ENCODE measurements at regions not wholly inside any gene's neighbourhood (a gene's known extent, or its start where the extent isn't known, plus 50 kb on each side); places are given as distances from the start of the nearest gene placed in this dataset.

DNA sequence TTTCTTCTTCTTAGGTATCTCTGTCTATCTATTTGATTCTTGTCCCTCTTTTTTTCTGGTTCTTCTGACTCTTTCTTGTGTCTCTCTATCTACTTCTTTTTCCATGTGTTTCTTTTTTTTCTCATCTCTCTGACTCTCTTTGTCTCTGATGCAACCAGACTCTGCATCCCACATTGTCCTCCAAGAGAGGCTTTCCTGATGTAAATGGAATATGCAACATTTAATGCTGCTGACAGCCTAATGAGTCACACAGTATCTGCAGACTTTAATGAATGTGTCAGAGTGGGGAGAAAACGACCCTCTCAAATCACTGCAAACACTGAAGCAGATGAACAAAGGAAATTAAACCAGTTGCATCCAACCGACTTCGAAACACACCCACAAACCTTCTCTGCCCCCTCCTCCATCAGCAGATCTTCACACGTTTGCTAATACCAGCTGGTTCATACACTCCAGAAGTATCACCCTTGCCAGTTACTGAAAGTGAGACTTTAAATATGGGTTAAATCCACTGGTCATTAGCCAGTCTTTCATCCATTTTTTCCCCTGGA lies 351.5 kb downstream of the TXNL1 start:
- Histone ChIP-seq H3K27ac (ENCODE audit: low read depth, low read length, poor library complexity, severe bottlenecking) (no peak overlapping the region), H3K4me1 (ENCODE audit: insufficient read depth, low read length, severe bottlenecking) (no peaks in the 10 kb centered on the region), H3F3A (ENCODE audit: insufficient read depth, low read length) (no peaks in the 10 kb centered on the region), H3K36me3 (ENCODE audit: insufficient read depth, low read length) (no peaks in the 10 kb centered on the region), H2AFZ (ENCODE audit: low read length) (no peak overlapping the region), H3K4me3 (ENCODE audit: low read depth, low read length, poor library complexity, severe bottlenecking) (no peak overlapping the region), H3K79me2 (ENCODE audit: insufficient read depth, low read length) (no peaks in the 10 kb centered on the region), H3K9me2 (ENCODE audit: low read depth, low read length) (no peaks in the 10 kb centered on the region), H3K9ac (ENCODE audit: low read length) (no peak overlapping the region), H3K4me2 (ENCODE audit: low read length) (no peak overlapping the region), H4K20me1 (ENCODE audit: insufficient read depth, low read length) (no peaks in the 10 kb centered on the region), H3K9me3 (ENCODE audit: low read length) (no peaks in the 10 kb centered on the region), H3K27me3 (ENCODE audit: insufficient read depth, low read length) (no peaks in the 10 kb centered on the region)
- no peak for TF ChIP-seq EZH2 (IDR thresholded peaks at IDR 0.05; ENCODE audit: borderline replicate concordance, low read length)
- TF ChIP-seq, protein P1, sequence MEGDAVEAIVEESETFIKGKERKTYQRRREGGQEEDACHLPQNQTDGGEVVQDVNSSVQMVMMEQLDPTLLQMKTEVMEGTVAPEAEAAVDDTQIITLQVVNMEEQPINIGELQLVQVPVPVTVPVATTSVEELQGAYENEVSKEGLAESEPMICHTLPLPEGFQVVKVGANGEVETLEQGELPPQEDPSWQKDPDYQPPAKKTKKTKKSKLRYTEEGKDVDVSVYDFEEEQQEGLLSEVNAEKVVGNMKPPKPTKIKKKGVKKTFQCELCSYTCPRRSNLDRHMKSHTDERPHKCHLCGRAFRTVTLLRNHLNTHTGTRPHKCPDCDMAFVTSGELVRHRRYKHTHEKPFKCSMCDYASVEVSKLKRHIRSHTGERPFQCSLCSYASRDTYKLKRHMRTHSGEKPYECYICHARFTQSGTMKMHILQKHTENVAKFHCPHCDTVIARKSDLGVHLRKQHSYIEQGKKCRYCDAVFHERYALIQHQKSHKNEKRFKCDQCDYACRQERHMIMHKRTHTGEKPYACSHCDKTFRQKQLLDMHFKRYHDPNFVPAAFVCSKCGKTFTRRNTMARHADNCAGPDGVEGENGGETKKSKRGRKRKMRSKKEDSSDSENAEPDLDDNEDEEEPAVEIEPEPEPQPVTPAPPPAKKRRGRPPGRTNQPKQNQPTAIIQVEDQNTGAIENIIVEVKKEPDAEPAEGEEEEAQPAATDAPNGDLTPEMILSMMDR (IDR thresholded peaks at IDR 0.05; ENCODE audit: low read length) = no peak

DNA sequence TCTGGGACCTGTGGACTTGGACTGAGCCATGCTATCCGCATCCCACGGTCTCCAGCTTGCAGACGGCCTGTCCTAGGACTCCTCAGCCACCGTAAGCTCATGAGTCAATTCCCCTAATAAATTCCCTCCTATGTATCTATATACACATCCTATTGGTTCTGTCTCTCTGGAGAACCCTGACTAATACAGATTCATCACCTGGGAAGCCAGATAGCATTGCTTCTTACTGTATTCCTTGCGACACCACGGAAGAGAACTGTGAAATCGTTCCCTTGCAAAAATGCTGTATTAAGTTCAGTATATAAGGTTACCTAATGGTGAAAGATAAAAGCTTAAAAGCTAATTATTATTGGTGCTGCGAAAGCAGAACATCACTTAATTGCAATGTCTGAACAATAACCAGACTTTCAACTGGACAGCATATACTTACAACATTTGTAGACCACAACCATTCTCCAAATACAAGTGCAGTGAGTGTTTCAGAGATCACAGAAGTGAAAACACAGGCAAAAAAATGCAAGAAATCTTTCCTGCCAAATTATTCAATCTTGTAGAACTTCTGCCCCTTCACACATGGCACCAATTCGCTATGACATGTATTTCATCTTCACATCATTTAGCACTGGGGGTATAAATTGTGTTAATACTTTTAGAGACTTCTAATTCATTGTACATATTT lies 352.9 kb downstream of the TXNL1 start:
- TF ChIP-seq, protein P1 (IDR thresholded peaks at IDR 0.05; ENCODE audit: low read length) = no peak
- TF ChIP-seq EZH2 (IDR thresholded peaks at IDR 0.05; ENCODE audit: borderline replicate concordance, low read length) = no peak
- Histone ChIP-seq H3K79me2 (ENCODE audit: insufficient read depth, low read length) (no peaks in the 10 kb centered on the region), H4K20me1 (ENCODE audit: insufficient read depth, low read length) (no peaks in the 10 kb centered on the region)

DNA sequence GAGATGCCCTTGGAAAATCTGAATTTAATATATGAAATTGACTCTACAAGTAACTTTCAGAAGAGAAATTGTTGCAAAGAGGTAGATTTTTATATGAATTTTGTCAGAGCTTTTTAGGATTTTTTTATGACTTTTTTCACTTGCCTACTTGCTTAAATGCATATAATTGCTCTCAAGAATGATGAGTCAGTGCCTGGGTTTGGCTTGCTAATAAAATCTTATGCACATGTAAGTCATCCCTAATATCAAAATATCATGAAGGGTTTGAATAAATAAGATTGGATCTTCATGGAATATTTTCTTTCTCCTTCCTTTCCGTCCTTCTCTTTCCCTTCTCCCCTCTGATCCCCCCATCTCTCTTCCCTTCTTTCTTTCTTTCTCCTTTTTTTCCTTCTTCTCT lies 354.1 kb downstream of the TXNL1 start:
- H3K9ac ChIP-seq (ENCODE audit: low read length) = no peak overlapping the region
- no peaks in the 10 kb centered on the region for H3K9me3 ChIP-seq (ENCODE audit: low read length)
- H3K27ac ChIP-seq (ENCODE audit: low read depth, low read length, poor library complexity, severe bottlenecking) = no peak overlapping the region
- no peaks in the 10 kb centered on the region for H4K20me1 ChIP-seq (ENCODE audit: insufficient read depth, low read length)
- H3K27me3 ChIP-seq (ENCODE audit: insufficient read depth, low read length) = no peaks in the 10 kb centered on the region
- H3K36me3 ChIP-seq (ENCODE audit: insufficient read depth, low read length) = no peaks in the 10 kb centered on the region
- no peaks in the 10 kb centered on the region for H3F3A ChIP-seq (ENCODE audit: insufficient read depth, low read length)
- H3K4me3 ChIP-seq (ENCODE audit: low read depth, low read length, poor library complexity, severe bottlenecking) = no peak overlapping the region
- no peaks in the 10 kb centered on the region for H3K79me2 ChIP-seq (ENCODE audit: insufficient read depth, low read length)
- H3K4me1 ChIP-seq (ENCODE audit: insufficient read depth, low read length, severe bottlenecking) = no peaks in the 10 kb centered on the region
- H3K4me2 ChIP-seq (ENCODE audit: low read length) = no peak overlapping the region
- H2AFZ ChIP-seq (ENCODE audit: low read length) = no peak overlapping the region
- H3K9me2 ChIP-seq (ENCODE audit: low read depth, low read length) = no peaks in the 10 kb centered on the region
- TF ChIP-seq, protein P1 (IDR thresholded peaks at IDR 0.05; ENCODE audit: low read length) = no peak
- no peak for TF ChIP-seq EZH2 (IDR thresholded peaks at IDR 0.05; ENCODE audit: borderline replicate concordance, low read length)

More for the DNA sequence above, 352.9 kb downstream of the TXNL1 start:
- Histone ChIP-seq H3K4me1 (ENCODE audit: insufficient read depth, low read length, severe bottlenecking) (no peaks in the 10 kb centered on the region), H3K9me3 (ENCODE audit: low read length) (no peaks in the 10 kb centered on the region), H3K9ac (ENCODE audit: low read length) (no peak overlapping the region), H3F3A (ENCODE audit: insufficient read depth, low read length) (no peaks in the 10 kb centered on the region), H3K9me2 (ENCODE audit: low read depth, low read length) (no peaks in the 10 kb centered on the region), H3K4me3 (ENCODE audit: low read depth, low read length, poor library complexity, severe bottlenecking) (no peak overlapping the region), H3K4me2 (ENCODE audit: low read length) (no peak overlapping the region), H2AFZ (ENCODE audit: low read length) (no peak overlapping the region), H3K27ac (ENCODE audit: low read depth, low read length, poor library complexity, severe bottlenecking) (no peak overlapping the region), H3K36me3 (ENCODE audit: insufficient read depth, low read length) (no peaks in the 10 kb centered on the region), H3K27me3 (ENCODE audit: insufficient read depth, low read length) (no peaks in the 10 kb centered on the region)

Measured in OCI-LY1 (cell line).